T-helper 2 cell treated with Interferon-gamma antibody and Interleukin-4, amounts not matched to agents 100 ng/mL and 5 ng/mL, for 36 hours (primary cell): ENCODE measurements at regions not wholly inside any gene's neighbourhood (a gene's known extent, or its start where the extent isn't known, plus 50 kb on each side); places are given as distances from the start of the nearest gene placed in this dataset.

Experiments
- intact Hi-C: fragments of 100-400 bp; cut with micrococcal nuclease; formaldehyde crosslinking; loops from one replicate; pipeline ENCODE4 v1.15.1; 2023

DNA sequence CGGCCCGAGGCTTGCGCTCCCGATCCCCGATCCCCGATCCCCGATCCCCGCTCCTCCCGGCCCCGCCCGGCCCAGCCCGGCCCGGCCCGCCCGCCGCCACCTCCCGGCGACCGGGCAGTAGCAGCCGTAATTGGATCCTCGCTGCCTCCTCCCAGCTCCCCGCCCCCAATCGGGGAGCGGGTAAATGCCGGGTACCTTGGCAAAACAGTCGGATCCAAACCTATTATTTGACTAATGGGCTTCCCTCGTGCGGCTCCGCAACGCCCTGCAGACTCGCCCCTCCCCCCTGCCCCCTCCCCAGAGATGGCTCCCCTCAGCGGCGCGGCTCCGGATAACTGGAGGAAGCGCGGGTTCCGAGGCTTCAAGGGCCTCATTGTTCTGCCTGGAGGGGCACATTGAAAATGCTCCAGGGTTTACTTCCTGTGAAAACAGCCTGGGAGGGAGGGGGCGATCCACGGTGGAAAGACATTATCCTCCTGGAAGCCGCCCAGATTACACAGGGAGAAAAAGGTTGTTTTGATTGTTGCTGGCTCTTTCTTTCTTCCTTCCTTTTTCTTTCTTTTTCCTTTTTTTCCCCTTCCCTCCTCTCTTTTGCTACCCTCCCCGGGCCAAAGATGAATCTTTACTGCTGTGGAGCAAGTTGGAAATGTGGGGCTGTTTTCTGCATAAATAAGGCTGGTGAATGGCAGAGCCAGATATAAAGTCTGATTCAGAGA is 94.7 kb upstream of the ZMIZ1 start:
- intact Hi-C loops = loop anchor here (1.0 to 5.0 kb wide), 7 partner anchors 74 to 942 kb away; partner anchors contain the start of genes RPS24 and ZMIZ1

DNA sequence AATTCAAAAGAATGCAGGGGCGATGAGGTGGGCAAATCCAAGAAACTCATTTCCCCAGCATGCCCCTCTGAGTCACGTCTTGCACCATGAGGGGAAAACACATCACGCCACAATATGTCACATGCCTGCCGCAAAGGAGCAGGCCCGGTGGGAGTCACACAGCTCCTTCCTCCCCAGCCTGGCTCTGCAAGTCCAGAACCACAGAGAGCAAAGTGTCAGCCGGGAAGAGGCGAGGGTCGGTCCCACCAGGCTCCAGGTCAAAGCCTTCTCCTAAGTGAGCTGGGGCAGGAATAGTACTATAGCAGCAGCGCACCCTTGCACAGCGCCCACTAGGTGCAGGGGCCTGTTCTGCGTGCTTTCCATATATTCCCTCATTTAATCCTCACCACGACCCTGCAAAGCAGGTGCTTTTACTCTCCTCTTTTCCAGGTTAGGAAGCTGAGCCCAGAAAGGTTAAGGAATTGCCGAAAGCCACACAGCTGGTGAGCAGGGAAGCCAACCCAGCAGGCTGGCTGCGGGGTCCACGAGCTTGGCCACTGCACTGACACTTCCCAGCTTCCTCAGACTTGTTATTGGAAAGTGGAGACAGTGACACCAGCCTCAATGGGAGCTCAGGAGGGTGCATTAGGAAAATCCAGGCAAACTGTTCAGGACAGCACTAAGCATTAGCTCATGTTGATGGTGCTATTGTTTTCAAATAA is 94.0 kb upstream of the ZMIZ1 start:
- intact Hi-C loops = loop anchor here (2.0 to 5.0 kb wide), 5 partner anchors 173 to 942 kb away; partner anchors contain the start of gene RPS24

DNA sequence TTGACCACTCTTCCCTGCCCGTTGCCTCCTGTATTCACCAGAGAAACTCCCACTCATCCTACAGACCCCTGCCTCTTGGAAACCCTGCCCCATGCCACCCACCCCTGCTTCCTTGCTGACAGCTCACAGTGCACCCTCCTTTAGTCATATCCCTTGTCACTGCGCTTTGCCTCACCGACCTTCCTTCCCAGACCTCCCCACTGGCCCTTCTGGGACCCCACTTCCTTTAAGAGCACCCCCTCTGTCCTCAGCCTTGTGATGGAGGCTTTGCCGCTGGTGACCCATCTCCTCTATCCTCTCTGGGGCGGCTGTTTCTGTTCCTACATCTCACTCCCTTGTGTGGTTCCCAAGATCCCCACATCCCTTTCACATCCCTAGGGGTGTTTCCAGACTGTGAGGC is 92.8 kb upstream of the ZMIZ1 start:
- intact Hi-C loops = loop anchor here (2.0 kb wide), 1 partner anchor 219 kb away; no protein-coding TSS in a partner anchor

DNA sequence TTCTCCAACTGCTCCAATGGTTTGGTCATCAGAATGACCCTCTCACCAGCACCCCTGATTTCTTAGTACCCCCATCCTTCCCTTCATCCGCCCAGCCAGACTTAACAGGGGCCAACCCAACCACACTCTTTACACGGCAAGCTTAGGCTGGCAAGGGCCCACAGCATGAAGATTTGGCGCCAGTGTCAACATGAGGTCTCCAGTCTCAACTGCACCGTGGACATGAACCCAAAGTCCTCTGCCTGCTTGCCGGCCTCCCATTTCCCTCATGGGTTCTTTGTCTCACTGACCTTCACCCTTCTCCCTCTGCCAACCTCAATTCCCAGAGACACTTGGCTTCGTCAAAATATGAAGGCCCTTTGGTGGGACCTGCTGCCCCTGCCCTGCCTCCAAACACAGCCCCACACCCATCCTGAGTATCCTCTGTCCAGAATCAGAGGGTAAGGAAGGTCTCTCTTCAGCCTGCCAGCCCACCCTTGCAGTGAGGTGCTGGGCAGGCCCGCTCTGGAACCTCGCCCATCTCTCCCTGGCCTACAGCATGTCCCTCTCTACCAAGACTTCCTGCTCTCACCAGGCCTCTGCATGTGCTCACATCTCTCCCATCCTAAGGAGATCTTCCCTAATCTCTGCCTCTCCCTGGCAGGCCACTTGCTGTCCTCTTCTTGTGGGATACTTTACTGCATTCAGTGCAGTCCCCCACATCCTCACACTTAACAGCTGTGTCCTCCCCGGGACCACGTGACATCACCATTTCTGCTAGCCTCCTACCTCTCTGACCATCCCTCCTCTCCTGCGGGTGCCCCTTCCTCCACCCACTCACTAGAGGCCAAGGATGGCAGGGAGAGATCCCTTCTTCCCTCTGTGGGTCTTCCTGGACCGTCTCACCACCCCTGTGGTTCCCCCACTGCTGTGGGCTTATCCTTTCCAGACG is 91.7 kb upstream of the ZMIZ1 start:
- intact Hi-C loops = no loop called here

- intact Hi-C loops = no loop called here
These were observed 88.8 kb upstream of the ZMIZ1 start for GRCh38 chr10:78979938-78980337.

- intact Hi-C loops = no loop called here
These were observed 88.4 kb upstream of the ZMIZ1 start for GRCh38 chr10:78980354-78980753.

- intact Hi-C loops = no loop called here
These were observed 88.0 kb upstream of the ZMIZ1 start for GRCh38 chr10:78980815-78981214.

GRCh38 chr10:78981257-78981969 is 87.4 kb upstream of the ZMIZ1 start:
- intact Hi-C loops = no loop called here

- intact Hi-C loops = no loop called here
These were observed 86.8 kb upstream of the ZMIZ1 start for GRCh38 chr10:78981970-78982281.

- intact Hi-C loops = no loop called here
These were observed 86.0 kb upstream of the ZMIZ1 start for GRCh38 chr10:78982726-78983125.

- intact Hi-C loops = no loop called here
These were observed 85.2 kb upstream of the ZMIZ1 start for GRCh38 chr10:78983608-78984007.

- intact Hi-C loops = no loop called here
These were observed 82.6 kb upstream of the ZMIZ1 start for GRCh38 chr10:78985973-78986818.

- intact Hi-C loops = no loop called here
These were observed 77.6 kb upstream of the ZMIZ1 start for GRCh38 chr10:78991187-78991586.

DNA sequence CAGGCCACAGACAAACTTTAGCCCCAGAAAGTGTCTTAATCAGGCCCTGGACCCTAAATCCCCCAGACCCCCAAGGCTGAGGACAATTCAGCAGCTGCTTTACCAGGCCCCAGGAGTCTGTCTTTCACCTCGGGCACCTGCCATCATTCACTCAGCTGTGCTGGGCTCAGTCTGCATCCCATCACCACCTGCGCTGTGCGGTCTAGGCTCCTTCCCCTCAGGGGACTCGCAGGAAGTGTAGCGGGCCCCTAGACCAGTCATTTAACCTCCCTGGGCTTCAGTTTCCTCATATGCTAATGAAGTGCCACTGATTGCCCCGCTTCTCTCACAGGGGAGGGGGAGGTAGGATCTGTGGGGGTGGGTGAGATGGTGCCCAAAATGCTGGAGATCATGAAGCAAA is 76.4 kb upstream of the ZMIZ1 start:
- intact Hi-C loops = no loop called here

DNA sequence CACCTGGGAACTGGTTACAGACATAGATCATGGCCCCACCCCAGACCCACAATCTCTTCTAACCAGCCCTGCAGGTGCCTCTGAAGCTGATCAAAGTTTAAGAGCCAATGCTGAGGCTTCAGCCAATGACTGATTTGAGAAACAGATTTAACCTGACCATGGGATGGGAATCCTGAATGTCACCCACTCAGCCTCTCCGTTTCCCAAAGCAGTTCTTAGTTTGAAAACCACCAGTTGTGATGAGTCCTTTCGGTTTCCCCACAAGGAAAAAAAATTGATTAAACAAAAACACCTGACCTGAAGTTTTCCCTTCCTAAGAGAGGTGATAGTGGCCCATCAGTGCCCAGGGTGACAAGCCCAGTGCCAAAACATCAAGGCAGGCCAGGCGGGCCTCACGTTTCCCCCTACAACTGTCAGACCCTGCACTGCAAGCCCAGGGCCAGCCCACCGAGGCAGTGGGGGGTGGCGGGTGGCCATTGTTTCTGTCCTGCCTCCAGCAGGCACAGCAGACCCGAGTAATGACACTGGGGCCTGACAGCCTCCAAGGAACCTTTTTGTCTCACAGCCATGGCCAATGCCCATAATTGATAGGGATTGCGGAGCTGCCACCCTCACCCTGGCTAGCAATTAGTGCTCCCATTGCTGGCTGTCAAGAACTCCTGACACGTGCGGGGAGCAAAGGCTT is 75.4 kb upstream of the ZMIZ1 start:
- intact Hi-C loops = no loop called here

GRCh38 chr10:78995987-78996791 is 72.6 kb upstream of the ZMIZ1 start:
- intact Hi-C loops = no loop called here

DNA sequence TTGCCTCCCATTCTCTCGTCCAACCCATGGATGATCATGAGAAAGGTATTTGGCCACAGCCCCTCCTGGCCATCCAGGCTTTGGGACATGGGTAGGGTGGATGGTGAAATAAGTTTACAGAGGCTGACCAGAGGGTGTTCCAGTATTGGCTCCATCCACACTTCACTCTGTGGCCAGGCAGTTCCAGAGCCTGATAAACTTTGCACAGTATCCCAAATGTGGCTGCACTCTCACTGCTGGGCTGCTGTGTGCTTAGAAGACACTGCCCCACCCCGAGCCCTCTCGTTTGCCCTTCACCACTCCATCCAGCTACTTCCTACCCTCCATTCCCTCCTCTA is 72.0 kb upstream of the ZMIZ1 start:
- intact Hi-C loops = no loop called here

GRCh38 chr10:78997635-78998618 is 70.8 kb upstream of the ZMIZ1 start:
- intact Hi-C loops = no loop called here
